Mononuclear cell (primary cell): ENCODE measurements at regions not wholly inside any gene's neighbourhood (a gene's known extent, or its start where the extent isn't known, plus 50 kb on each side); places are given as distances from the start of the nearest gene placed in this dataset.

Experiments used
- H3K27me3 ChIP-seq: 2 replicates; pipeline ENCODE4 v1.6.0; 2011; ENCODE audit warnings: low read length, control low read depth; ENCODE audit not compliant: insufficient read depth
- H3K4me1 ChIP-seq: 2 replicates; pipeline ENCODE4 v1.5.1; 2011; ENCODE audit warnings: mild to moderate bottlenecking, low read length, control low read depth; ENCODE audit not compliant: insufficient read depth
- H3K4me3 ChIP-seq: 2 replicates; pipeline ENCODE4 v1.5.1; 2011; ENCODE audit warnings: mild to moderate bottlenecking, low read length, moderate library complexity
- H3K9me3 ChIP-seq: 2 replicates; pipeline ENCODE4 v1.5.1; 2011; ENCODE audit warnings: low read depth, mild to moderate bottlenecking, control low read depth, low read length

GRCh38 chr5:40171971-40172370 is 507.7 kb upstream of the PTGER4 start:
- Histone ChIP-seq H3K9me3 (peaks cover 6% of the 10 kb centered on the region), H3K27me3 (no peaks in the 10 kb centered on the region), H3K4me1 (no peaks in the 10 kb centered on the region), H3K4me3 (no peak overlapping the region)

GRCh38 chr5:40167283-40167682 is 512.4 kb upstream of the PTGER4 start:
- no peaks in the 10 kb centered on the region for H3K27me3 ChIP-seq
- H3K4me3 ChIP-seq, result no peak overlapping the region
- H3K4me1 ChIP-seq, result no peaks in the 10 kb centered on the region
- no peaks in the 10 kb centered on the region for H3K9me3 ChIP-seq

- Histone ChIP-seq H3K4me3 (no peak overlapping the region), H3K4me1 (no peaks in the 10 kb centered on the region), H3K9me3 (no peaks in the 10 kb centered on the region), H3K27me3 (no peaks in the 10 kb centered on the region)
Observed at GRCh38 chr5:40166802-40167201, 512.9 kb upstream of the PTGER4 start.

GRCh38 chr5:40165789-40166728 is 513.7 kb upstream of the PTGER4 start:
- H3K4me3 ChIP-seq, result no peak overlapping the region
- no peaks in the 10 kb centered on the region for H3K27me3 ChIP-seq
- H3K4me1 ChIP-seq, result no peaks in the 10 kb centered on the region
- H3K9me3 ChIP-seq, result no peaks in the 10 kb centered on the region

- Histone ChIP-seq H3K4me1 (no peaks in the 10 kb centered on the region), H3K4me3 (no peak overlapping the region), H3K27me3 (no peaks in the 10 kb centered on the region)
Observed at GRCh38 chr5:40165106-40165788, 514.5 kb upstream of the PTGER4 start.

GRCh38 chr5:40160435-40160834 is 519.3 kb upstream of the PTGER4 start:
- Histone ChIP-seq H3K9me3 (no peaks in the 10 kb centered on the region), H3K4me1 (no peaks in the 10 kb centered on the region), H3K27me3 (no peaks in the 10 kb centered on the region), H3K4me3 (no peak overlapping the region)

More at GRCh38 chr5:40165106-40165788, 514.5 kb upstream of the PTGER4 start:
- H3K9me3 ChIP-seq, result no peaks in the 10 kb centered on the region

- Histone ChIP-seq H3K9me3 (no peaks in the 10 kb centered on the region), H3K27me3 (no peaks in the 10 kb centered on the region), H3K4me1 (no peaks in the 10 kb centered on the region)
Observed at GRCh38 chr5:40154194-40154593, 525.5 kb upstream of the PTGER4 start.

GRCh38 chr5:40150896-40151295 is 528.8 kb upstream of the PTGER4 start:
- Histone ChIP-seq H3K27me3 (no peaks in the 10 kb centered on the region), H3K9me3 (no peaks in the 10 kb centered on the region), H3K4me1 (no peaks in the 10 kb centered on the region), H3K4me3 (no peak overlapping the region)

More at GRCh38 chr5:40154194-40154593, 525.5 kb upstream of the PTGER4 start:
- H3K4me3 ChIP-seq, result no peak overlapping the region

- no peaks in the 10 kb centered on the region for H3K9me3 ChIP-seq
- no peaks in the 10 kb centered on the region for H3K4me1 ChIP-seq
- H3K27me3 ChIP-seq, result no peaks in the 10 kb centered on the region
- H3K4me3 ChIP-seq, result no peak overlapping the region
Observed at GRCh38 chr5:40141896-40142295, 537.8 kb upstream of the PTGER4 start.

GRCh38 chr5:40141418-40141817 is 538.3 kb upstream of the PTGER4 start:
- H3K4me1 ChIP-seq, result no peaks in the 10 kb centered on the region
- no peaks in the 10 kb centered on the region for H3K9me3 ChIP-seq
- H3K27me3 ChIP-seq, result no peaks in the 10 kb centered on the region
- H3K4me3 ChIP-seq, result no peak overlapping the region

GRCh38 chr5:40137223-40137622 is 542.5 kb upstream of the PTGER4 start:
- H3K27me3 ChIP-seq, result no peaks in the 10 kb centered on the region
- no peaks in the 10 kb centered on the region for H3K4me1 ChIP-seq
- H3K4me3 ChIP-seq, result no peak overlapping the region
- H3K9me3 ChIP-seq, result no peaks in the 10 kb centered on the region

- H3K4me1 ChIP-seq, result no peaks in the 10 kb centered on the region
- H3K4me3 ChIP-seq, result no peak overlapping the region
- no peaks in the 10 kb centered on the region for H3K27me3 ChIP-seq
- no peaks in the 10 kb centered on the region for H3K9me3 ChIP-seq
Observed at GRCh38 chr5:40134883-40135520, 544.7 kb upstream of the PTGER4 start.

GRCh38 chr5:40124367-40124766 is 555.3 kb upstream of the PTGER4 start:
- Histone ChIP-seq H3K9me3 (peaks cover 27% of the 10 kb centered on the region), H3K27me3 (no peaks in the 10 kb centered on the region), H3K4me1 (no peaks in the 10 kb centered on the region), H3K4me3 (no peak overlapping the region)

GRCh38 chr5:40121236-40121635 is 558.5 kb upstream of the PTGER4 start:
- H3K4me1 ChIP-seq, result no peaks in the 10 kb centered on the region
- no peaks in the 10 kb centered on the region for H3K27me3 ChIP-seq
- no peak overlapping the region for H3K4me3 ChIP-seq
- peaks cover 25% of the 10 kb centered on the region for H3K9me3 ChIP-seq

- H3K4me1 ChIP-seq, result no peaks in the 10 kb centered on the region
- no peaks in the 10 kb centered on the region for H3K9me3 ChIP-seq
- H3K27me3 ChIP-seq, result no peaks in the 10 kb centered on the region
- no peak overlapping the region for H3K4me3 ChIP-seq
Observed at GRCh38 chr5:40112875-40113274, 566.8 kb upstream of the PTGER4 start.
